PFSK-1 (cell line): ENCODE measurements at regions not wholly inside any gene's neighbourhood (a gene's known extent, or its start where the extent isn't known, plus 50 kb on each side); places are given as distances from the start of the nearest gene placed in this dataset.

Experiments
- FOXP2 ChIP-seq: optimal IDR thresholded peaks from 2 replicates; pipeline ENCODE3; 2011; ENCODE audit warnings: borderline replicate concordance, control low read depth, inconsistent platforms; ENCODE audit not compliant: insufficient read depth; ENCODE audit errors: extremely low read length, extremely low read depth
- POLR2AphosphoS5 ChIP-seq: IDR thresholded peaks from 2 replicates; pipeline ENCODE4 v1.6.1; 2012; ENCODE audit warnings: low read depth, mild to moderate bottlenecking, control low read depth, low read length, moderate library complexity
- REST ChIP-seq, 2 experiments: IDR thresholded peaks; 2 replicates each; pipeline versions ENCODE4 v1.6.1 to v1.8.0; 2011 to 2012; ENCODE audit warnings: low read depth in 2 of 2, low read length in 2 of 2, control low read depth in 1 of 2, inconsistent platforms in 1 of 2, mild to moderate bottlenecking in 1 of 2, moderate library complexity in 1 of 2; ENCODE audit not compliant: insufficient read depth in 1 of 2
- SIN3A ChIP-seq: IDR thresholded peaks from 2 replicates; pipeline ENCODE4 v1.6.1; 2012; ENCODE audit warnings: mild to moderate bottlenecking, low read length, moderate library complexity, borderline replicate concordance; ENCODE audit not compliant: insufficient read depth
- TAF1 ChIP-seq: IDR thresholded peaks from 2 replicates; pipeline ENCODE4 v1.6.1; 2012; ENCODE audit warnings: low read length, control low read depth, borderline replicate concordance; ENCODE audit not compliant: insufficient read depth

GRCh38 chr1:186620566-186621350 is 59.5 kb downstream of the PTGS2 start:
- TF ChIP-seq POLR2AphosphoS5 (no peak), FOXP2 (no peak), SIN3A (no peak), REST (IDR thresholded peaks at IDR 0.05; ENCODE audit: insufficient read depth in 1 of 2, low read depth in 2 of 2, low read length in 2 of 2) (no peak), TAF1 (no peak)

- TF ChIP-seq REST (IDR thresholded peaks at IDR 0.05; ENCODE audit: insufficient read depth in 1 of 2, low read depth in 2 of 2, low read length in 2 of 2) (peak in 1 of 2 experiments; percentile 73; a peak in 3 of 4 replicates), SIN3A (no peak), FOXP2 (peak; percentile 37)
These were observed 61.6 kb downstream of the PTGS2 start for GRCh38 chr1:186618401-186619170.

GRCh38 chr1:186617926-186618325 is 62.3 kb downstream of the PTGS2 start:
- TF ChIP-seq FOXP2 = no peak

GRCh38 chr1:186616511-186616910 is 63.7 kb downstream of the PTGS2 start:
- TF ChIP-seq TAF1 (no peak), REST (IDR thresholded peaks at IDR 0.05; ENCODE audit: insufficient read depth in 1 of 2, low read depth in 2 of 2, low read length in 2 of 2) (no peak), FOXP2 (no peak), SIN3A (no peak)

- no peak for TF ChIP-seq POLR2AphosphoS5
These were observed 64.9 kb downstream of the PTGS2 start for GRCh38 chr1:186615332-186615731.

- TF ChIP-seq TAF1 = no peak
- TF ChIP-seq SIN3A = no peak
- TF ChIP-seq FOXP2 = no peak
- no peak for TF ChIP-seq REST (IDR thresholded peaks at IDR 0.05; ENCODE audit: insufficient read depth in 1 of 2, low read depth in 2 of 2, low read length in 2 of 2)
- no peak for TF ChIP-seq POLR2AphosphoS5
These were observed 69.1 kb downstream of the PTGS2 start for GRCh38 chr1:186611156-186611555.
